Left lung (tissue), 4 donors: ENCODE measurements at regions not wholly inside any gene's neighbourhood (a gene's known extent, or its start where the extent isn't known, plus 50 kb on each side); places are given as distances from the start of the nearest gene placed in this dataset.

Experiments used
- ATAC-seq: fragments of 200-7000 bp; cut with Tn5 transposase; one replicate; pipeline ENCODE4 v1.9.1; 2020; ENCODE audit warnings: moderate library complexity
- DNase-seq, 4 donors: peaks; one replicate each; pipeline ENCODE4 v3.0.0-alpha.2; 2013 to 2020
- H3K27ac ChIP-seq, 2 donors: fragments of 200-600 bp; sonication (generic) in 1 of 2; one replicate each; pipeline versions ENCODE4 v1.5.0 to v1.8.0; 2020 to 2021
- H3K27me3 ChIP-seq, 2 donors: fragments of 200-600 bp; sonication (generic) in 1 of 2; one replicate each; pipeline versions ENCODE4 v1.5.0 to v1.8.0; 2020 to 2021
- H3K36me3 ChIP-seq, 2 donors: fragments of 200-600 bp; sonication (generic) in 1 of 2; one replicate each; pipeline versions ENCODE4 v1.5.0 to v1.8.0; 2020 to 2021
- H3K4me1 ChIP-seq, 2 donors: fragments of 200-600 bp; one replicate each; pipeline ENCODE4 v1.8.0; 2021
- H3K4me3 ChIP-seq, 2 donors: fragments of 200-600 bp; sonication (generic) in 1 of 2; one replicate each; pipeline versions ENCODE4 v1.5.0 to v1.8.0; 2020 to 2021; ENCODE audit warnings: mild to moderate bottlenecking in 1 of 2
- H3K9me3 ChIP-seq, 2 donors: fragments of 200-600 bp; sonication (generic) in 1 of 2; one replicate each; pipeline versions ENCODE4 v1.5.0 to v1.8.0; 2020 to 2021
- intact Hi-C, 2 donors: fragments of 100-400 bp; cut with DNase I; formaldehyde crosslinking; loops; one replicate each; pipeline versions ENCODE4 v1.11.2 to v1.14.2; 2022
- TF ChIP-seq, protein P1 (sequence below), 2 donors: fragments of 200-600 bp; sonication (generic) in 1 of 2; IDR thresholded peaks; one replicate each; pipeline versions ENCODE4 v1.5.0 to v1.8.0; 2021; ENCODE audit warnings: antibody characterized with exemption in 2 of 2
- donor health status: DM: no; HTN: yes; CAD: no.
- donor health status: DM: no; HTN: no; CAD: no.

DNA sequence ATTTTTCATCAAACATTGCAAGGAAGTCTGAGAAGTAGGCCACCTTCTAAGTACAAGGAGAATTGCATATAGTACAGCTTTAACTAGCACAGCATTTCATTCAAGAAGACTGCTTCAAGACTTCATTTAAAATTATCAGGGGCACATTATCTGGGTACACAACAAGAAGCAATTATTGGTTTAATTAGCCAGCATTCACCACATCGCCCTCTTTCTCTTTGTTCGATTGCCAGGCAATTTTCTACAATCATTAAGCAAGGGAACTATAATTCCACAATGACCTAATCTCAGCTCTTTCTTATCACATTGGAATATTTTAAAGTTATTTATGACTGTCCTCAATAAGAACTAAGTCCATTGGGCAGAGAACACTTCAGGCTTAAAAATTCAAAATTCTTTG is 1347.1 kb upstream of the PABPC4L start:
- intact Hi-C loops: no loop called here
- Histone ChIP-seq H3K4me1 (no peaks in the 10 kb centered on the region), H3K27ac (no peak overlapping the region), H3K4me3 (no peak overlapping the region), H3K9me3 (no peaks in the 10 kb centered on the region), H3K36me3 (no peaks in the 10 kb centered on the region), H3K27me3 (no peaks in the 10 kb centered on the region)
- no peak for ATAC-seq
- TF ChIP-seq, protein P1, sequence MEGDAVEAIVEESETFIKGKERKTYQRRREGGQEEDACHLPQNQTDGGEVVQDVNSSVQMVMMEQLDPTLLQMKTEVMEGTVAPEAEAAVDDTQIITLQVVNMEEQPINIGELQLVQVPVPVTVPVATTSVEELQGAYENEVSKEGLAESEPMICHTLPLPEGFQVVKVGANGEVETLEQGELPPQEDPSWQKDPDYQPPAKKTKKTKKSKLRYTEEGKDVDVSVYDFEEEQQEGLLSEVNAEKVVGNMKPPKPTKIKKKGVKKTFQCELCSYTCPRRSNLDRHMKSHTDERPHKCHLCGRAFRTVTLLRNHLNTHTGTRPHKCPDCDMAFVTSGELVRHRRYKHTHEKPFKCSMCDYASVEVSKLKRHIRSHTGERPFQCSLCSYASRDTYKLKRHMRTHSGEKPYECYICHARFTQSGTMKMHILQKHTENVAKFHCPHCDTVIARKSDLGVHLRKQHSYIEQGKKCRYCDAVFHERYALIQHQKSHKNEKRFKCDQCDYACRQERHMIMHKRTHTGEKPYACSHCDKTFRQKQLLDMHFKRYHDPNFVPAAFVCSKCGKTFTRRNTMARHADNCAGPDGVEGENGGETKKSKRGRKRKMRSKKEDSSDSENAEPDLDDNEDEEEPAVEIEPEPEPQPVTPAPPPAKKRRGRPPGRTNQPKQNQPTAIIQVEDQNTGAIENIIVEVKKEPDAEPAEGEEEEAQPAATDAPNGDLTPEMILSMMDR (IDR thresholded peaks at IDR 0.05): no peak
- DNase-seq: no peak

DNA sequence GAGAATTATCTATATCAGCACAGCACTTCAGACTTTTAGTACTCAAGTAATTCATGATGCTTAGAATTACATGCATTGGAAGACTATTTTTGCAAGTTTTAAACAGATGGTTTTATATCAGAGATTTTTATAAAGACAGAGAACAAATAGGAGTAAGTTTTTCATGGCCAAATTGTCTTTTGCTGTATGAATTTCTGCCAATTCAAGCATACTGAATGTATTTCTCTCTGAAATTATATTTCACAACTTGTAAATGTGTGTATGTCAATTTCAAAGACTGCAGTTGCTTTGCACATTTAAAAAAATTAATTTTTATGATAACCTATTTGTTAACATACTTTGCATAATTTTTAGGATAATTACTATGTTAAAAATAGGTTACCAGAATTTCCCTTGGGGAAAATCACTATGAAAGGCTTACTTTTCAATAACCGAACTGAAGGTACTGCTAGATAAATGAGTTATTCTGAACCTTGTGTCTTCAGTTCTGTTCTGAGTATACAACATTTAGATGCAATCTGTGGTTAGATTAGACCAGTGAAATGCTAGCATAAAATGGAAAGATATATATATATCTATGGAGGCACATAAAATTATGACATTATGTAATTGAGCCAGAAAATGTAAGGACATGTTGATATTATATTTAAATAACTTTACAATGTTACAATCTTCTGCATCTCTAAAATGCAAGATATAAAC is 1344.2 kb upstream of the PABPC4L start:
- ATAC-seq (no peak), DNase-seq (no peak)
- Histone ChIP-seq H3K4me1 (no peaks in the 10 kb centered on the region), H3K9me3 (no peaks in the 10 kb centered on the region), H3K36me3 (no peaks in the 10 kb centered on the region), H3K4me3 (no peak overlapping the region), H3K27ac (no peak overlapping the region), H3K27me3 (no peaks in the 10 kb centered on the region)
- TF ChIP-seq, protein P1 (IDR thresholded peaks at IDR 0.05): no peak
- intact Hi-C loops: no loop called here

DNA sequence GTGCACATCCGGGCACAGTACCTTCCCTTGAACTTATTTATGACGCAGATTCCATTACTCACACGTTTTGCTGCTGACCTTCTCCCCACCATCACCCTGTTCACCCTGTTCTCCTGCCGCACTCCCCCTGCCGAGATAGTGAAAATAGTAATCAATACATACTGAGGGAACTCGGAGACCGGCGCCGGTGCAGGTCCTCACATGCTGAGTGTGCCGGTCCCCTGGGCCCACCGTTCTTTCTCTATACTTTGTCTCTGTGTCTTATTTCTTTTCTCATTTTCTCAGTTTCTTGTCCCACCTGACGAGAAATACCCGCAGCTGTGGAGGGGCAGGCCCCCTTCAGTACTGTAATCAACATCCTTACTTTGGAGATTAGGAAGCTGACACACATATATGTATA is 1337.1 kb upstream of the PABPC4L start:
- Histone ChIP-seq H3K27ac (no peak overlapping the region), H3K27me3 (no peaks in the 10 kb centered on the region), H3K36me3 (no peaks in the 10 kb centered on the region), H3K9me3 (peaks cover 0 to 8% of the 10 kb centered on the region in 2 donors), H3K4me1 (no peaks in the 10 kb centered on the region), H3K4me3 (no peak overlapping the region)
- TF ChIP-seq, protein P1 (IDR thresholded peaks at IDR 0.05): no peak
- DNase-seq (peak in 1 of 4 donors; percentile 49), ATAC-seq (no peak)
- intact Hi-C loops: no loop called here

DNA sequence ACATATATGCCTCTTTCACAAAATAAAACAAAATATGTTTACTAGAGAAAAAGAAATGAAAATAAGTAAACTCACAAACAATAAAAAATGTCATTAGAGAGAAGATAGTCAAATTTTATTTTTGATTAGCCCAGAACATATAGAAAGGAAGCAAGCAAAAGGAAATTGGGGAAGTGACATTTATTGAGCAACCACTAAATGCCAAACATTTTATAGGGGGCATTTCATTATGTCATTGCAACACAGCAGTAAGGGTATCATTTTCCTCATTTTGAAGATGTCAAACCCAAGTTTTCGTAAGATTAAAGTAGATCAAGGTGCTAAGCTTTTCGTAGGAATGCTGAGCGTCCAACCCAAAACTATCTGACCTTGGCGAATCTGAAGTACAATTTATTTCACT is 1331.5 kb upstream of the PABPC4L start:
- intact Hi-C loops: no loop called here
- Histone ChIP-seq H3K27me3 (no peaks in the 10 kb centered on the region), H3K9me3 (no peaks in the 10 kb centered on the region), H3K36me3 (no peaks in the 10 kb centered on the region), H3K4me3 (no peak overlapping the region), H3K4me1 (no peaks in the 10 kb centered on the region), H3K27ac (no peak overlapping the region)
- DNase-seq (no peak), ATAC-seq (no peak)
- TF ChIP-seq, protein P1 (IDR thresholded peaks at IDR 0.05): no peak

- intact Hi-C loops: no loop called here
- ATAC-seq: no peak
- TF ChIP-seq, protein P1 (IDR thresholded peaks at IDR 0.05): no peak
Measured at GRCh38 chr4:135532132-135532531, 1330.5 kb upstream of the PABPC4L start.

More at GRCh38 chr4:135532132-135532531, 1330.5 kb upstream of the PABPC4L start:
- no peaks in the 10 kb centered on the region for H3K36me3 ChIP-seq
- H3K9me3 ChIP-seq: no peaks in the 10 kb centered on the region
- no peaks in the 10 kb centered on the region for H3K4me1 ChIP-seq
- DNase-seq: no peak
- no peaks in the 10 kb centered on the region for H3K27me3 ChIP-seq
- no peak overlapping the region for H3K27ac ChIP-seq
- no peak overlapping the region for H3K4me3 ChIP-seq
